ENCODE measurements at regions not wholly inside any gene's neighbourhood (a gene's known extent, or its start where the extent isn't known, plus 50 kb on each side); places are given as distances from the start of the nearest gene placed in this dataset.

DNA sequence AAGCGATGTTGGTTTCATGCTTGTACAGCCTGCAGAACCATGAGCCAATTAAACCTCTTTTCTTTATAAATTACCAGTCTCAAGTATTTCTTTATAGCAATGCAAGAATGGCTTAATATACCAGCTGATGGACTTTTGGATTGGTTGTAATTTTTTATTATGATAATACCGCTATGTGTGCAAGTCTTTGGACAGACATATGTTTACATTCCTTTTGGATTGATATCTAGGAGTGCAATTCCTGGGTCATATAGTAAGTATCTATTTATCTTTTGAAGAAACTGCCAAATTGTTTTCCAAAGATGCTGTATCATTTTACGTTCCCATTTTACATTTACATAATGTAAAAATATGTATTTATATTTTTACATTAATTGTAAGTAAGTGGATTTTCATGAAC, 81.2 kb upstream of the PIP4K2A start:
- DNase-seq, result no peak
- Histone ChIP-seq H3K36me3 (no peaks in the 10 kb centered on the region), H3K4me3 (no peak overlapping the region), H3K4me1 (no peaks in the 10 kb centered on the region), H3K27me3 (no peaks in the 10 kb centered on the region), H3K9me3 (no peaks in the 10 kb centered on the region), H3K27ac (no peak overlapping the region)
- TF ChIP-seq, protein P1, sequence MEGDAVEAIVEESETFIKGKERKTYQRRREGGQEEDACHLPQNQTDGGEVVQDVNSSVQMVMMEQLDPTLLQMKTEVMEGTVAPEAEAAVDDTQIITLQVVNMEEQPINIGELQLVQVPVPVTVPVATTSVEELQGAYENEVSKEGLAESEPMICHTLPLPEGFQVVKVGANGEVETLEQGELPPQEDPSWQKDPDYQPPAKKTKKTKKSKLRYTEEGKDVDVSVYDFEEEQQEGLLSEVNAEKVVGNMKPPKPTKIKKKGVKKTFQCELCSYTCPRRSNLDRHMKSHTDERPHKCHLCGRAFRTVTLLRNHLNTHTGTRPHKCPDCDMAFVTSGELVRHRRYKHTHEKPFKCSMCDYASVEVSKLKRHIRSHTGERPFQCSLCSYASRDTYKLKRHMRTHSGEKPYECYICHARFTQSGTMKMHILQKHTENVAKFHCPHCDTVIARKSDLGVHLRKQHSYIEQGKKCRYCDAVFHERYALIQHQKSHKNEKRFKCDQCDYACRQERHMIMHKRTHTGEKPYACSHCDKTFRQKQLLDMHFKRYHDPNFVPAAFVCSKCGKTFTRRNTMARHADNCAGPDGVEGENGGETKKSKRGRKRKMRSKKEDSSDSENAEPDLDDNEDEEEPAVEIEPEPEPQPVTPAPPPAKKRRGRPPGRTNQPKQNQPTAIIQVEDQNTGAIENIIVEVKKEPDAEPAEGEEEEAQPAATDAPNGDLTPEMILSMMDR (IDR thresholded peaks at IDR 0.05), result no peak
- TF ChIP-seq POLR2A (IDR thresholded peaks at IDR 0.05), result no peak
- intact Hi-C loops (cut with DNase I; ENCODE audit: low total_unique reads), result no loop called here

DNA sequence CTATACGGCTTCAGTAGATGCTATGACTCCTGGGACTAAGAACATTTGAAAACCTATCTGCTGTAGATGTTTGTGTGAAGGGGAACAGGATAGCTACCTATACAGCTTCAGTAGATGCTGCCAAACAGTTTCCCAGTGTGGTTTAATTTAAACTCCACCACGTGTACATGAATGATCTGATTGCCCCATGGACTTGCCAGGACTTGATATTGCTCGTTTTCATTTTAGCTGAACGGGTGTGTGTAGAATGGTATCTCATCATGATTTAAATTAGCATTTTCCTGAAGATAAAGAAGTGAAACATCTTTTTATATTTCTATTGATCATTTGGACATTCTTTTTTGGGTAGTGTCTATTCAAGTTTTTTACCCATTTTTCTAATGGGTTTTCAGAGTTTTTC, 77.8 kb upstream of the PIP4K2A start:
- H3K27me3 ChIP-seq, result no peaks in the 10 kb centered on the region
- H3K4me1 ChIP-seq, result no peaks in the 10 kb centered on the region
- intact Hi-C loops (cut with DNase I; ENCODE audit: low total_unique reads), result no loop called here
- H3K9me3 ChIP-seq, result no peaks in the 10 kb centered on the region
- no peak for DNase-seq
- H3K27ac ChIP-seq, result no peak overlapping the region
- no peak for TF ChIP-seq POLR2A (IDR thresholded peaks at IDR 0.05)
- TF ChIP-seq, protein P1 (IDR thresholded peaks at IDR 0.05), result no peak
- no peak overlapping the region for H3K4me3 ChIP-seq
- no peaks in the 10 kb centered on the region for H3K36me3 ChIP-seq

DNA sequence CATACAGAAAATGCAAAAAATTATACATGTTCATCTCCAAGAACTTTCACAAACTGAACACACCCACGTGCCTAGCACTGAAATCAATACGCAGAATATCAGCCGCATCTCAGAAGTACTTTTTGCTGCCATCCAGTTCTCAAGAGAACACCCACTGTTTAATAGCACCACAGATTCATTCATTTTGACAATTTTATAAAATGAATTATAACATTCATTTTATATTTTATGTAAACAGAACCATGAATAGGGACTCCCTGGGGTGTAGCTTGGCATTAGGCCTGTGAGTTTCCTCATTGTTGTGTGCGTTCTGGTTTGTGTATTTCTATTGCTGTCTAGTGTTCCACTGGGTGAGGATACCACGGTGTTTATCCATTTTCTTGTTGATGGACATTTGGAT, 77.3 kb upstream of the PIP4K2A start:
- no peak for DNase-seq
- no peak overlapping the region for H3K27ac ChIP-seq
- no peak overlapping the region for H3K4me3 ChIP-seq
- H3K27me3 ChIP-seq, result no peaks in the 10 kb centered on the region
- no peaks in the 10 kb centered on the region for H3K4me1 ChIP-seq
- no peaks in the 10 kb centered on the region for H3K9me3 ChIP-seq
- H3K36me3 ChIP-seq, result no peaks in the 10 kb centered on the region
- TF ChIP-seq, protein P1 (IDR thresholded peaks at IDR 0.05), result no peak
- no peak for TF ChIP-seq POLR2A (IDR thresholded peaks at IDR 0.05)
- intact Hi-C loops (cut with DNase I; ENCODE audit: low total_unique reads), result no loop called here

DNA sequence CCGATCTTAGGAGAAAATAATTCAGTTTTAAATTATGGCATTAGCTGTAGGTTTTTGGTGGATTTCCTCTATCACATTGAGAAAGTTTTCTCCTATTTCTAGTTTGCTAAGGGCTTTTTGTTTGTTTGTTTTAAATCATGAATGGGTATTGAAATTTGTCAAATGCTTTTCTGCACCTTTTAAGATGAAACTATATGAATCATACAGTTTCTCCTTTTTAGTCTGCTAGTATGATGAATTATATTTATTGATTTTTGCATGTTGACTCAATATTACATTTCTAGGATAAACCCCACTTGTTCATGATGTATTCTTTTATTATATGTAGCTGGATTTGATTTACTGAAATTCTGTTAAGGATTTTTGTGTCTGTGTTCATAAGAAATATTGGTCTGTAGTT, 70.3 kb upstream of the PIP4K2A start:
- intact Hi-C loops (cut with DNase I; ENCODE audit: low total_unique reads), result no loop called here
- Histone ChIP-seq H3K4me1 (no peaks in the 10 kb centered on the region), H3K36me3 (no peaks in the 10 kb centered on the region), H3K4me3 (no peak overlapping the region), H3K9me3 (no peaks in the 10 kb centered on the region), H3K27ac (no peak overlapping the region), H3K27me3 (no peaks in the 10 kb centered on the region)
- no peak for DNase-seq
- no peak for TF ChIP-seq POLR2A (IDR thresholded peaks at IDR 0.05)
- TF ChIP-seq, protein P1 (IDR thresholded peaks at IDR 0.05), result no peak

- H3K36me3 ChIP-seq, result no peaks in the 10 kb centered on the region
- no peak overlapping the region for H3K4me3 ChIP-seq
- no peak overlapping the region for H3K27ac ChIP-seq
- no peak for DNase-seq
- H3K27me3 ChIP-seq, result no peaks in the 10 kb centered on the region
- no peaks in the 10 kb centered on the region for H3K4me1 ChIP-seq
- TF ChIP-seq POLR2A (IDR thresholded peaks at IDR 0.05), result no peak
- TF ChIP-seq, protein P1 (IDR thresholded peaks at IDR 0.05), result no peak
- intact Hi-C loops (cut with DNase I; ENCODE audit: low total_unique reads), result no loop called here
- no peaks in the 10 kb centered on the region for H3K9me3 ChIP-seq
Measured at GRCh38 chr10:22783807-22784206, 69.4 kb upstream of the PIP4K2A start.

All from uterus (tissue), 3 donors.